AG09319 (cell line): ENCODE measurements at regions not wholly inside any gene's neighbourhood (a gene's known extent, or its start where the extent isn't known, plus 50 kb on each side); places are given as distances from the start of the nearest gene placed in this dataset.

Source experiments
- DNase-seq: peaks from one replicate; pipeline ENCODE4 v3.0.0-alpha.2; 2010; ENCODE audit warnings: low read depth; ENCODE audit errors: extremely low read depth
- CTCF ChIP-seq: IDR thresholded peaks from 2 replicates; pipeline ENCODE4 v1.5.1; 2011; ENCODE audit warnings: low read depth, mild to moderate bottlenecking, inconsistent platforms, low read length, moderate library complexity

DNA sequence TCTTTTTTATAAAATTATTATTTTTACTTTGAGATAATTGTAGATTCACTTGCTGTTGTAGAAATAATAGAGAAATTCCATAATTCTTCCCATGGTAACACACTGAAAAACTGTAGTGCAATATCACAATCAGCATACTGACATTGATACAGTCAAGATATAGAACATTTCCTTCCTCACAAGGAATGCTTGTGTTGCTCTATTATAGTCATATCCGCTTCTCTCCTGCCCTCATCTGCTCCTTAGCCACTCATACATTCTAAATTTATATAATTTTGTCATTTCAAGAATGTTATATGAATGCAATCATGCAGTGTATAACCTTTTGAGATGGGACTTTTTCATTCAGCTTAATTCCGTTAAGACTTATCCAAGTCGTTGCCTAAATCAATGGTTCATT is 320.2 kb downstream of the BARHL2 start:
- no peak for DNase-seq
- TF ChIP-seq CTCF, result no peak

GRCh38 chr1:90394247-90394646 is 322.9 kb downstream of the BARHL2 start:
- no peak for TF ChIP-seq CTCF
- DNase-seq, result no peak

- TF ChIP-seq CTCF, result no peak
- no peak for DNase-seq
These were observed 324.1 kb downstream of the BARHL2 start for GRCh38 chr1:90393025-90393424.

DNA sequence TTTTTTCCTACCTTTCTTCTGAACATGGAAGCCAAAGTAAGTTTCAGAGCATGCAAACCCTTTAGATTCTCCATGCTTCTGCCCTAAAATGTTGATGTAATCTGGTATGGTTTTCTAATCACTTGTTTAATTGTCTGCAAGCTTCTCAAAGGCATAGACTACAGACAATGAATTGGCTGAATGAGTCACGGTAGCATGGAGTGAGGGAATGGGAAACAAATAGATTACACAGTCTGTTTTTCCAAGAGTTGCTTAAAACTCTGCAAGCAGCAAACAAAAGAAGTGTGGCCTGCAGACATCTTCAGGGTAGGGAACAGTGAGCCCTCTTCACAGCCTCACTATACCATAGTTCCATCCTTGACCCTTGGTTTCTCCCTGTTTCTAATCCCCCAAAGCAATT is 326.0 kb downstream of the BARHL2 start:
- TF ChIP-seq CTCF, result no peak
- DNase-seq, result no peak

GRCh38 chr1:90387805-90388204 is 329.3 kb downstream of the BARHL2 start:
- no peak for DNase-seq
- TF ChIP-seq CTCF, result no peak

- no peak for TF ChIP-seq CTCF
- DNase-seq, result no peak
These were observed 330.0 kb downstream of the BARHL2 start for GRCh38 chr1:90386899-90387720.

- no peak for DNase-seq
- TF ChIP-seq CTCF, result no peak
These were observed 332.9 kb downstream of the BARHL2 start for GRCh38 chr1:90384193-90384592.
